GM12864 (cell line): ENCODE measurements at regions not wholly inside any gene's neighbourhood (a gene's known extent, or its start where the extent isn't known, plus 50 kb on each side); places are given as distances from the start of the nearest gene placed in this dataset.
"Not testable (repeated sequence)": the region's sequence is repeated elsewhere in the genome, so short reads cannot be mapped to it uniquely, and the experiment has no call there.

Experiments used
- DNase-seq: peaks from one replicate; pipeline ENCODE4 v3.0.0-alpha.2; 2011; ENCODE audit warnings: low read depth
- H3K4me3 ChIP-seq: 2 replicates; pipeline ENCODE4 v1.5.1; 2011; ENCODE audit warnings: mild to moderate bottlenecking, low read depth, low read length, control low read depth
- CTCF ChIP-seq: IDR thresholded peaks from 2 replicates; pipeline ENCODE4 v1.5.1; 2011; ENCODE audit warnings: low read depth, mild to moderate bottlenecking, moderate library complexity, low read length, control low read depth, inconsistent platforms; ENCODE audit errors: missing control alignments

GRCh38 chr5:63022403-63022802 is 443.8 kb downstream of the LRRC70 start:
- DNase-seq = no peak
- no peak overlapping the region for H3K4me3 ChIP-seq
- no peak for TF ChIP-seq CTCF

- TF ChIP-seq CTCF = no peak
- H3K4me3 ChIP-seq = no peak overlapping the region
- no peak for DNase-seq
These were observed 432.5 kb downstream of the LRRC70 start for GRCh38 chr5:63011158-63011557.

GRCh38 chr5:63008195-63008594 is 429.6 kb downstream of the LRRC70 start:
- no peak overlapping the region for H3K4me3 ChIP-seq
- DNase-seq = no peak
- no peak for TF ChIP-seq CTCF

- DNase-seq = not testable (repeated sequence)
These were observed 416.2 kb downstream of the LRRC70 start for GRCh38 chr5:62994842-62995241.

GRCh38 chr5:62985749-62986148 is 407.1 kb downstream of the LRRC70 start:
- TF ChIP-seq CTCF = no peak
- H3K4me3 ChIP-seq = no peak overlapping the region
- DNase-seq = no peak

More at GRCh38 chr5:62994842-62995241, 416.2 kb downstream of the LRRC70 start:
- not testable (repeated sequence) for H3K4me3 ChIP-seq

- no peak overlapping the region for H3K4me3 ChIP-seq
- DNase-seq = no peak
- no peak for TF ChIP-seq CTCF
These were observed 403.7 kb downstream of the LRRC70 start for GRCh38 chr5:62982348-62982747.

GRCh38 chr5:62980884-62981283 is 402.3 kb downstream of the LRRC70 start:
- no peak for DNase-seq
- no peak overlapping the region for H3K4me3 ChIP-seq
- no peak for TF ChIP-seq CTCF

- no peak overlapping the region for H3K4me3 ChIP-seq
- TF ChIP-seq CTCF = no peak
- no peak for DNase-seq
These were observed 400.9 kb downstream of the LRRC70 start for GRCh38 chr5:62979472-62979871.
